ENCODE measurements at regions not wholly inside any gene's neighbourhood (a gene's known extent, or its start where the extent isn't known, plus 50 kb on each side); places are given as distances from the start of the nearest gene placed in this dataset.

- TF ChIP-seq, protein P1, sequence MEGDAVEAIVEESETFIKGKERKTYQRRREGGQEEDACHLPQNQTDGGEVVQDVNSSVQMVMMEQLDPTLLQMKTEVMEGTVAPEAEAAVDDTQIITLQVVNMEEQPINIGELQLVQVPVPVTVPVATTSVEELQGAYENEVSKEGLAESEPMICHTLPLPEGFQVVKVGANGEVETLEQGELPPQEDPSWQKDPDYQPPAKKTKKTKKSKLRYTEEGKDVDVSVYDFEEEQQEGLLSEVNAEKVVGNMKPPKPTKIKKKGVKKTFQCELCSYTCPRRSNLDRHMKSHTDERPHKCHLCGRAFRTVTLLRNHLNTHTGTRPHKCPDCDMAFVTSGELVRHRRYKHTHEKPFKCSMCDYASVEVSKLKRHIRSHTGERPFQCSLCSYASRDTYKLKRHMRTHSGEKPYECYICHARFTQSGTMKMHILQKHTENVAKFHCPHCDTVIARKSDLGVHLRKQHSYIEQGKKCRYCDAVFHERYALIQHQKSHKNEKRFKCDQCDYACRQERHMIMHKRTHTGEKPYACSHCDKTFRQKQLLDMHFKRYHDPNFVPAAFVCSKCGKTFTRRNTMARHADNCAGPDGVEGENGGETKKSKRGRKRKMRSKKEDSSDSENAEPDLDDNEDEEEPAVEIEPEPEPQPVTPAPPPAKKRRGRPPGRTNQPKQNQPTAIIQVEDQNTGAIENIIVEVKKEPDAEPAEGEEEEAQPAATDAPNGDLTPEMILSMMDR (IDR thresholded peaks at IDR 0.05; ENCODE audit: low read length) = no peak
- TF ChIP-seq EZH2 (IDR thresholded peaks at IDR 0.05; ENCODE audit: borderline replicate concordance, low read length) = no peak
Observed at GRCh38 chr5:38780316-38780715, 65.5 kb upstream of the OSMR start.

Data from OCI-LY1 (cell line).